GM21737 (cell line): ENCODE measurements at regions not wholly inside any gene's neighbourhood (a gene's known extent, or its start where the extent isn't known, plus 50 kb on each side); places are given as distances from the start of the nearest gene placed in this dataset.

Experiments
- ATAC-seq: cut with Tn5 transposase; IDR thresholded peaks from one replicate; pipeline ENCODE4 v1.9.1; 2021; ENCODE audit warnings: mild to moderate bottlenecking, moderate library complexity; ENCODE audit not compliant: unreplicated experiment

- no peak for ATAC-seq
Observed at GRCh38 chr10:52642208-52642607, 130.4 kb downstream of the MBL2 start.

GRCh38 chr10:52644373-52645186 lies 128.0 kb downstream of the MBL2 start:
- no peak for ATAC-seq

- no peak for ATAC-seq
Observed at GRCh38 chr10:52645187-52645758, 127.3 kb downstream of the MBL2 start.

GRCh38 chr10:52649511-52649910 lies 123.1 kb downstream of the MBL2 start:
- ATAC-seq = no peak

GRCh38 chr10:52650873-52651272 lies 121.7 kb downstream of the MBL2 start:
- ATAC-seq = no peak

- no peak for ATAC-seq
Observed at GRCh38 chr10:52651293-52651692, 121.3 kb downstream of the MBL2 start.

- no peak for ATAC-seq
Observed at GRCh38 chr10:52652431-52653262, 119.9 kb downstream of the MBL2 start.

- ATAC-seq = no peak
Observed at GRCh38 chr10:52653263-52653909, 119.2 kb downstream of the MBL2 start.

- no peak for ATAC-seq
Observed at GRCh38 chr10:52654201-52654600, 118.4 kb downstream of the MBL2 start.

GRCh38 chr10:52658112-52658511 lies 114.5 kb downstream of the MBL2 start:
- no peak for ATAC-seq

GRCh38 chr10:52659085-52659484 lies 113.5 kb downstream of the MBL2 start:
- no peak for ATAC-seq

- no peak for ATAC-seq
Observed at GRCh38 chr10:52662256-52662655, 110.3 kb downstream of the MBL2 start.

- no peak for ATAC-seq
Observed at GRCh38 chr10:52663161-52663560, 109.4 kb downstream of the MBL2 start.

- ATAC-seq = no peak
Observed at GRCh38 chr10:52664629-52665028, 108.0 kb downstream of the MBL2 start.

- ATAC-seq = no peak
Observed at GRCh38 chr10:52665821-52666220, 106.8 kb downstream of the MBL2 start.

GRCh38 chr10:52666931-52667330 lies 105.7 kb downstream of the MBL2 start:
- no peak for ATAC-seq

GRCh38 chr10:52668024-52668423 lies 104.6 kb downstream of the MBL2 start:
- no peak for ATAC-seq

- ATAC-seq = no peak
Observed at GRCh38 chr10:52672880-52673279, 99.7 kb downstream of the MBL2 start.

- no peak for ATAC-seq
Observed at GRCh38 chr10:52673468-52673867, 99.1 kb downstream of the MBL2 start.

GRCh38 chr10:52674474-52674873 lies 98.1 kb downstream of the MBL2 start:
- ATAC-seq = no peak

- no peak for ATAC-seq
Observed at GRCh38 chr10:52677086-52677485, 95.5 kb downstream of the MBL2 start.
